Activated T-cell treated with anti-CD3 and anti-CD28 coated beads for 24 hours (primary cell): ENCODE measurements at regions not wholly inside any gene's neighbourhood (a gene's known extent, or its start where the extent isn't known, plus 50 kb on each side); places are given as distances from the start of the nearest gene placed in this dataset.

Experiments used
- DNase-seq: peaks from one replicate; pipeline ENCODE4 v3.0.0-alpha.2; 2020; ENCODE audit warnings: low read depth

DNA sequence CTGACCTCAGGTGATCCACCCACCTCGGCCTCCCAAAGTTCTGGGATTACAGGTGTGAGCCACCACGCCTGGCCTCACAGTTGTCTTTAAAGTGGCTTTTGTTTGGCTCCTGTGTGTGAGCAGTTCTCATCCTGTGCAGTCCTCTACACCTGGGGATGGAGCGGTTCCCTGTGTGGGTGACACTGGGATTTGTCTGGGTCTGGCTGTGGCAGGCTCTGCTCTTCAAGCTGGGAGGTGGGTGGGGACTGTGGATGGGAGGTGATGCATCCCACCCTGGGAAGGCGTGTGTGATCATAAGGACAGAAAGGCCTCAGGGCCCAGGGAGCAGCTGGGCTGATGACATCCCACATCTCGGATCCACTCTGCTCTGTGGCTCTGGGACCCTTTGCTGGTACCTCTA, 1266.8 kb downstream of the BRD1 start:
- DNase-seq: no peak

DNA sequence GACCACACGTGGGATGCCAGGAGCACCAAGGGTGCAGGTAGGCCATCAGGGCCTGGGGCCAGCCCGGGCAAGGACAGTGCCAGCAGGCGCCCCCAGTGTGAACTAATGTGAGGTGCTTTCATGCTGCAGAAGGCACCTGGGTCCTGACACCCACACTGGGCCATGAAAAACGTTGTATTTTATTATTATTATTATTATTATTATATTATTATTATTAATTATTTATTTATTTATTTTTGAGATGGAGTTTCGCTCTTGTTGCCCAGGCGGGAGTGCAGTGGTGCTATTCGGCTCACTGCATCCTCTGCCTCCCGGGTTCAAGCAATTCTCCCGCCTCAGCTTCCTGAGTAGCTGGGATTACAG, 1267.3 kb downstream of the BRD1 start:
- no peak for DNase-seq

DNA sequence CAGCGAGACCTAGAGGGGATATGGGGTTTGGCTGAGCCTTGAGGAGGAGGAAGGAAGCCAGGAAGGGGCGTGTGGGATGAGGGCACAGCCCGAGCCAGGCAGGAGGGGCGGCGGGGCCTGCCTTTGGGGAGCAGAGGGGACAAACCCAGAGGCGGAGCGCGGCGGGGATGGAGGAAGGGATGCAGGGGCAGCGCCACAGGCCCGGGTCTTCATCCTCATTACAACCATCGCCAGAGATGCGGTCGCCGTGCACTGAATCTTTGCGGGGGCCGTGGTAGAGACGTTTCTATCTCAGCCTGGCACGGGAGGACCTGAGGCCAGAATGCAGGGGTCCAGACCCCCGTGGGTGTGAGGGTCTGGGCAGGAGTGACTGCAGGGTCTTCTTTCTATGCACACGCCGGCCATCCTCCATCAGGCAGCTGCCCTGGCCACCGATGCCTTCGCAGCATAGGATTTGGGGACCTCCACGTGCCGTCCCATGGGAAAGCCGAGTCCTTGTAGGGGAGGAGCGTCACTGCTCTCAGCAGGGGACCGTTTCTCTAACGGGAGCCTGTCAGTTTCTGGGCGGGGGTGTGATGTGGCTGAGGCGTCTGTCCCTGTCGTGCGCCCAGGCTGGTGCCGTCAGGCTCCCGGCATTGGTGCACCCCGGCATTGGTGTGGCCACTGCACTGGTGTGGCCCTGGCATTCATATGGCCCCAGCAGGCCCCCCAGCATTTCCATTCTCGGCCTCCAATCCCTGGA, 1267.9 kb downstream of the BRD1 start:
- DNase-seq: no peak

DNA sequence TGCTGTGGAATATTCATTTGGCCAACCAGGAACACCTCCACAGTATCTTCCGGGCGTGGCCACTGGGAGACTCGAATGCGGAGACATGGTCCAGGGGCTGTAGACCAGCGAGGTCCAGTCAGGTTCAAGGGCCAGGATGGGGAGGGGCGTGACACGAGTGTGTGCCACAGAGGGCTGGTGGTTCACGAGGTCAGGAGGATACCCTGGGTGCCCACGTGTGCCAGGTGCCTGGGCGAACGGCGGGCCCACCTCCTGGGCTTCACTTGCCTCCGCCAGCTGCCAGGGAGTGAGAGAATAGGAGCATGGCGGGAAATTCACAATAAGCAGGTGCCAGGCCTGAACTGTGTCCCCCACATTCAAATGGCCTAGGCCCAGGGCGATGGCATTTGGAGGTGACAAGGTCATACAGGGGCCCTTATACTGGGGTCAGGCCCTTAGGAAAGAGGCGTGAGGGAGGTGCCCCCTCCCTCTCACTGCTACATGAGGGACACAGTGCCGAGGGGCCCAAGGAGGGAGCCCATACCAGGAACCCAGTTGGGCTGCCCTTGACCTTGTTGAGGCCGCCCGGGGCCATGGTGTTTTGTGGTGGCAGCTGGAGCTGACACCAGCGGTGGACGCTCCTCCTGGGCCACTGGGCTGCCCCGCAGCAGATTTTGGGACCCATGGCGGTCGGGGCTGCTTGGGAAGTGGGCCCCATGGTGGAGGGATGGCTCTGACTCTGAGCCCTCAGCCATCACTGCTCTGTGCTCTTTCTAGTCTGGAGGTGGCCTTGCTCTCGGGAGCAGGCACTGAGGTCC, 1268.9 kb downstream of the BRD1 start:
- DNase-seq: no peak

DNA sequence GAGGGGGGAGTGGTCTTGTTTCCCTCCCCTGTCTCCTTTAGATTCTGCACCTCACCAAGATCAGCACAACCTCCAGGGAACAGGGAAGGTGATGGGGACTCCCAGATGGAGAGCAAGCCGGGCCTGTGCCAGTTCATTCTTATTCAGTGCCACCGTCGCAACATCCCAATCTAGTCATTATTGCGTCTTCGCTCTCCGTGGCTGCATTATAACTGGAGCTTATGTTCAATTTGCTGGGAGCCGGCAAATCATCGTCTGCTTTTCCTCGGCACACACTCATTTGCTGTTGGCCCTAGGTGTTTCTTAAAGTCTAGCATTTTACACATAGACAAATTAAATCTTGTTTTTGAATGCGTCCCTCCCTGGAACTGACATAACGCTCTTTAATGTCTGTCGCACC, 1269.7 kb downstream of the BRD1 start:
- no peak for DNase-seq

DNA sequence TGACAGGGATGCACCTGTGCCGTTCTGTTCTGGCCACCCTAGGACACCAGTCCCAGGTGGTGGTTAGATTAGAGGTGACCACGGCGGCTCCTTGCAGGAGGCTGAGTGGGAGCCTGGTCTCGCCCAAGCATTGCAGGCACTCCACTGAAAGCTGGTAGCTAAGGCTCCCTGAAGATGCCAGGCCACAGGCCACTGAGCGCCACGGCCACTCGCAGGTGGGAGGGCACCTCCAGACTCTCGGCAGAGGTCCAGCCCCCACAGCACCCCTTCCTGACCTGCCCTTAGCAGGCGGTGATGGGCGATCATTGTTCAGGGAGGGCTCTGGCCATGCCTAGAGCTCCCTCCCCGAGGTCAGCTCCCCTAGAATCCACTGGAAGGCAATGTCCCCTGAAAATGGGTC, 1270.2 kb downstream of the BRD1 start:
- no peak for DNase-seq

DNA sequence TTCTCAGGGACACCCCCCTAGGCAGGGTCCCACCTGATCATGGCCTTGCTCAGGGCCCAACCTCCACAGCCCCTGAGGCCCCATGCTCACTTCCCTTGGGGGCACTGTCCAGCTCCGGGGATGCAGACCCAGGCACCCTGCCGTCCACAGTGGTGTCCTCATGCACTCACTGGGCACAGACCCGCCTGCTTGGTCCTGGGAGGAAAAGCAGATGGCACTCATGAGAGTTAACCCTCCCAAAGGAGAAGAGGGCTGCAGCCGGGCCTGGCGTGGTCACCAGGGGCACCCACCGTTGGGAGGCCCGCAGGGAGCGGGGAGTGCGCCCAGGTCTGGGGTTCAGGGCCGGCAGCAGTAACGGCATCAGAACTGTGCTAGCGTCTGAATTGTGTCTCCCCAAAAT, 1270.9 kb downstream of the BRD1 start:
- no peak for DNase-seq

DNA sequence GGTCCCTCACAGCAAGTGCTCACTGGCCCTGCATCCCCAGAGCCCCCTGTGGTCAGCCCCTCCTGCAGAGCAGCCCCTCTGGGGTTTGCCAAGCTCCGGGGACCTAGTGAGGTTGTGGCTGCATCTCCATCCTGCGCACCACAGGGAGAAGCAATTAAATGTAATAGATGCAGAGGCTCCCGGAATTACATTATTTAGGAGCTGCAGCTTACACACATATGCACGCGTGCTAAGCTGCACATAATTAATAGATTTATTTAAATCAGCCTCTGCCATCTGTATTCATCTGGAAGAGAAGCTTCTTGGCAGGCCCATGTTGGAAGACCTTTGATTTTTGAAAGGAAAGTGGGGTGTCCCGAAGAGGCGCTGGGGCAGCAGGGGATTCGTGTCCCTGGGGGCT, 1271.5 kb downstream of the BRD1 start:
- DNase-seq: no peak

DNA sequence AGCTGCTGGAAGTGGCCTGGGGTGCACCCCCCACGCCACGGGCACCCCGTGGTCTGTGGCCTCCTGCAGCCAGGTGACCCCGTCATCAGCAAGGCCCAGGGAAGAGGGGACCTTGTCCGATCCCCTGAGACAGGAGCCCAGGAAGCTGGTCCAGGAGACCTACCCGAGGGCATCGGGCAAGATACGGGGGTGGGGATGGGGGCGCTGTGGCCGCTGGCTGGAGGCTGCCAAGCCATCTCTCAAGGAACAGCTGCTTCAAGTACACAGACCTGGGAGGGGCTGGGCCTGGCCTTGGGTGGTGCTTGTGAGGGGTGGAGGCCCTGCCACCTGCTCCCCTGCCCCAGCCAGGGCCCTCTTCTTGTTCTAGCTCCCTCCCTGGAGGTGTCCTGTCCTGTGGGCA, 1272.1 kb downstream of the BRD1 start:
- no peak for DNase-seq

DNA sequence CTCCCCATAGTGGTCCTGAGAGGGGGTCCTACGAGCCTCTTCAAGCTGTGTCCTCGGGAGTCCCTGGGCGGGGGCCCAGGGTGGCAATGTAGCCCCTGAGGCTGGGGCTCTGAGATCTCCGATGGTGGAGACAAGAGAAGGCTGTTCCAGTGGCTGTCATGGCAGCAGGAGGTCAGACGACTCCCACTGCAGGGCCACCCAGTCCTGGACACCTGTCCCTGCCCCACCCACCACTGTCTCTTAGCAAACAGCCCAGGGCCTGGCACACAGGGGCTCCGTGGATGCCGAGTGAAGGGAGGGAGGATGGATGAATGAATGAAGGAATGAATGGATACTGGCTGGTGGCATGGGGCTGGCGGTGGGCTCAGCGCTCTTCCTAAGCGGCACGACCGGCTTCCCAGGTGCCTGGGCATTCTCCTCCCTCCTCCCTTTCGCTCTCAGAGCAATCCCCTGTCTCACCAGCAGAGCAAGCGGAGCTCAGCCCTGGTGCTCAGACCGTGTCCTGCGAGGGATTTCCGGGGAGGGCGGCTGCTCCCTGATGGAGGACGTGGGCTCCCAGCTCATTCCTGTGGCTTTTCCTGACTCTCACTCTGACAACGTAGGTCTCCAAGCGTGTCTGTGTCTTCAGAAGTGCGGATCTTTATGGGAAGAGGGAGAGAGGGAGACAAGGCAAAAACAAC, 1272.6 kb downstream of the BRD1 start:
- DNase-seq: no peak

DNA sequence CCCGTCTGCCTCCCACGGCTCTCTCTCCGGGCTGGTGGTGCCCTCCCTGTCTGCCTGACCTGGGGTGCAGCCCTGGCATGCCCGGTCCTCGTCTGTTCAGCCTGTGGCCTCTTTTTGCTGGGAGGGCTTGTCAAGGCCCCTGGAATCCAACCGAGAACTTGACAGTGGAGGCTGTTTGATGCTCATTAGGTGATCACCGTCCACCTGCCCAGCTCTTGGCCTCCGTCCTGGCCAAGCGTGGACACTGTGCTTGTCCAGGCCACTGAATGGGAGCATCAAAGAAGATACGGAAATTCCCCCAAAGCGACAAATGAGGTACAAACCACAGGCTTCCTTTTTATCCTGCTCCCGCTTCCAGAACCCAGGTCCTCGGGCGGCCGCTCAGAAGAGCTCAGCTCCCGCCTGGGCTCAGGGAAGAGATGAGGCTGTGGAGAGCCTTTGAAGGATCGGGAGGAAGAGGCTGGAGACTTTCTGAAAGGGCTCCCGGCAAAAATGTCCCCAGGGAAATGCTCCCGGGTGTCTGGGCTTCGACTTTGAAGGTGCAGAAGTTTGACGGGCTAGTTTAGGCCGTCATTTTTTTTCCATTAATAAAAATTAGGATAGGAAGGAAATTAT, 1273.9 kb downstream of the BRD1 start:
- DNase-seq: no peak

DNA sequence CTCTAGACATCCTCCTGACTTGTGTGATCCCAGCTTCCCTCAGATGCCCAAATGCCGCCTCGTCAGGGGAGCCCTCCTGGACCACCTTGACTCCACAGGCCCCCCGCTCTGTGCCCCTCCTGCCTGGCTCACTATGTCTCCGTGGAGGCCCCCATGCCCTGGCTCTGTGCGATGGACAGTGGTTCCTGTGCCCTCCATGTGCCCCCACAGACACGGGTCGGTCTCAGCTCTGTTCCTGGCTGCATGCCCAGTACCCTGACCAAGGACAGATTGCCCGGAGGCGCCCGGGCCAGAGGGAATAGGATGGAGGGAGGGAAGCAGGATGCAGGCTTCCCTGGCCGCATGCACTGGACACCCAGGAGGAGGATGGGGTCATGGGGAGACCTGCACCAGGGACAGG, 1274.6 kb downstream of the BRD1 start:
- no peak for DNase-seq

DNA sequence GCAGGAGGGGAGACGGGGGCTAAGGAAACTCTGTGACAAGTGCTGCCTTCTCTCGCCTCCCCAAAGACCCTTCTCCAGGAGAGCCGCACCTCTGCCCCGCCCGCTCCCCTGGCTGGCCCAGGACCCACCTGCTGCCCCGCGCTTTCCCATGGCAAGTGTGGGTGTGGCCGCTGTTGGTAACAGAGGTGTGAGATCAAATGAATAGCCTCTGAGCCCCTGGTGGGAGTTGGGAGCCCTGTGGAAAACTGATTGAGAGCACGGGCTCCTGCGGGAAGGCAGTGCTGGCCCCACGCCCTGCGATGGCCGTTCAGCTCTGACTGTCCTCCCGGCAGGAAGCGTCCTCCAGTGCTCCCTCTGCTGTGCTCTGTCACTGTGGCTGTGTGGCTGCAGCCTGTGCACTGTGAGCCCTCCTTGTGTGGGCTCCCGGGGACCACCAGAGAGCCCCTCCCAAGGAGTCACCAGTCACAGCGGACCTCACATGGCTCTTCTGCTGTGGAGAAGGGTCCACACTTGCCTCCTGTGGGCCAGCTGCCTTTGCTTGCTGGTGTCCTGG, 1275.9 kb downstream of the BRD1 start:
- DNase-seq: no peak

DNA sequence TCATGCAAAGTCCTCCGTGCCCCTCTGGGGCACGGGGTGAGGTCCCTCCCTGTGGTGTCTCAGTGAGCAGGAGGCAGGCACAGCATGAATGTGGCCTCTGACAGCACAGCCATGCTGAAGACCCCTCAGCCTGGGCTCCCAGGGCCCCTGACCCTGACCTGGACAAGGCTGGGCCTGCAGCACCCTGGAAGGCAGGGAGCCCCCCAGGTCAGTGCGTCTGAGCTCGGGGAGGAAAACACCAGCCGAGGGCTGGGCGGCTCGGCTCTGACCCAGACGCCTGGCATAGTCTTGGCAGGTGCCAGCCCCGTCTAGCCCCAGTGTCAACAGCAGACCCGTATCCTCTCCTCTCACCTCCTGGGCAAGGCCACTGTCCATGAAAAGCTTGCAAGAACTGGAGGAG, 1276.6 kb downstream of the BRD1 start:
- DNase-seq: no peak

DNA sequence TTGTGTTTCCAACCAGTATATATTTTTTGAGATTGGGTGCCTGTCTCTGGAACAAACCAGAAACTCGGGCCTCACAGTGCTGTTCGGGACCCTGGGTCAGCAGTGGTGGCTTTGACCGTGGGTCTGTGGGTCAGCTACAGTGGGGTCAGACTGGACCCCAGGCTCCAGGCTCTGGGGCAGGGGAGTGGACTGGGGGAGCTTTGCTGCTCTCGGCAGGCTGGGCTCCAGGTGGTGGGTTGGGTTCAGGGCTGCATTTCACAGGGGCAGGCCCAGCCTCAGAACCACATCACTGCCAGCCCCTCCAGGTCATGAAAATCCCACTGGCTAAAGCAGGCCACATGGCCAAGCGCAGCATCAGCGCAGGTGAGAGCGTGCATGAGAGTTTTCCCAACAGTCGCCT, 1279.3 kb downstream of the BRD1 start:
- no peak for DNase-seq

DNA sequence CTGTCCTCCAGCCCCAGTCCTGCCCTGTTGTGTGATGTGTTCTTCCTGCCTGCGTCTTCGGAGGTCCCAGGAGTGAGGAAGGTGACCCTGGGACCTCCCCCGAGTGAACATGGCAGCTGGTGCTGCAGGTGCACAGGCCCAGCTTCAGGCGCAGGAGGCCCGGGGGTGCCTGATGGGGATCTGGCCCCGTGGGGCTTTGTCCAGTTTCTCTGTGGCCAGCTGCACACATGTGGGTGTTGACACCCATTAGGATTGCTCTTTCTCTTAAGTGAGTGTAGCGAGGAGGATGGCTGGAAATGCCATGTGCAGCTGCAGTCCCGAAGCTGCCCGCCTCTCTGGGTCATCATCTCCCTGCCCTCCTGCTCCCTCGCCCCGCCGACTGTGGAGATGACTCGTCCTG, 1279.7 kb downstream of the BRD1 start:
- no peak for DNase-seq

DNA sequence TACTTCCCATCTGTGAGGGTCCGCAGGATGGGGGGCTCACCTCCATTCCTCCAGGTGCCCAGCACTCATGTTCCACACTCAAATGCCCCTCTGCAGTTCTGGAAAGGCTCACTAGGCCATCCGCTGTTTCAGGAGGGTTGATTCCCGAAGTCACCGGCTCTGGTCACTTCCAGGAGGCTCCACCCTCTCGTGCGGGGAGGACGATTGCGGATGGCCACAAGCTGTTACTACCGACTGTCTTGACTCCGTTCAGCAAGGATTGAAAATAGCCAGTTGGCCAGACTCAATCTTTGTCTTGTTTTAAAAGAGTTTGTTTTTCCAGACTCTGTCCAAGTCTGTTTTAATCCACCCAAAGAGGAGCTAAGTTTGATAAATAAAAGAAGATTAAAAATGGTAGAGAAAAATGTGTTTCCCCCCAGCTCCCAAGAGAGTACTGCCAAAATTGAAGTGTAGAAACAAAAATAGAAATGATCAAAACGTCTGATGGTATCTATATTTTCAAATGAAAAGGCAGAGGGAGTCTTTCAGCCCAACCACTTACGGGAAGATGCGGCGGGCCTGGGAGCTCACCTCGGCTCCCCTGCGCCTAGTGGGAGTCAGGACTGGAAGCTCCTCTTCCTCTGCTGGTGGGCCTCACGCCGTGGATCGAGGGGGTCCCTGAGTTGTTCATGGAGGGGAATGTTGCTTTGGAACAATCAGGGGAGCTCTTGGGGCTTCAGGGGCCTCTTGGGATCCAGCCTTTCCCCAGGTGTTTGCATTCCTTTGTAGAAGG, 1280.8 kb downstream of the BRD1 start:
- DNase-seq: no peak

DNA sequence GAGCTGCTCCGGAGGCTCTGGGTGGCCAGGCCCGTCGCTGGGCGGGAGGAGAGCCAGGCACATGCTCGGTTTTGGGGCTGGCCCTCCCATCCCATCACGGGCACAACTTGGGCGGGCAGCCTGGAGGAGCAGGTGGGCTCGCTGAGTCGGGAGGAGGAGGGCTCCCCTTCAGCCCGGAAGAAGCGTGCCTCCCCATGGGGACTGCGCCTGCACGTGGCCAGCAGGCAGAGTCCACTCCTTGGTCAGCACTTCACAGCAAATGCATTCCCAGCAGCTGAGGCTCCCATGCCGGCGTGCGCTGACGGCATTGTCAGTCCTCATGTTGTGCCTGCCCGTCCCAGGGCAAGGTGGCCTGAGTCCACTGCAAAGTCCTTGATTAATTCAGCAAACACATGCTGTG, 1281.7 kb downstream of the BRD1 start:
- no peak for DNase-seq

DNA sequence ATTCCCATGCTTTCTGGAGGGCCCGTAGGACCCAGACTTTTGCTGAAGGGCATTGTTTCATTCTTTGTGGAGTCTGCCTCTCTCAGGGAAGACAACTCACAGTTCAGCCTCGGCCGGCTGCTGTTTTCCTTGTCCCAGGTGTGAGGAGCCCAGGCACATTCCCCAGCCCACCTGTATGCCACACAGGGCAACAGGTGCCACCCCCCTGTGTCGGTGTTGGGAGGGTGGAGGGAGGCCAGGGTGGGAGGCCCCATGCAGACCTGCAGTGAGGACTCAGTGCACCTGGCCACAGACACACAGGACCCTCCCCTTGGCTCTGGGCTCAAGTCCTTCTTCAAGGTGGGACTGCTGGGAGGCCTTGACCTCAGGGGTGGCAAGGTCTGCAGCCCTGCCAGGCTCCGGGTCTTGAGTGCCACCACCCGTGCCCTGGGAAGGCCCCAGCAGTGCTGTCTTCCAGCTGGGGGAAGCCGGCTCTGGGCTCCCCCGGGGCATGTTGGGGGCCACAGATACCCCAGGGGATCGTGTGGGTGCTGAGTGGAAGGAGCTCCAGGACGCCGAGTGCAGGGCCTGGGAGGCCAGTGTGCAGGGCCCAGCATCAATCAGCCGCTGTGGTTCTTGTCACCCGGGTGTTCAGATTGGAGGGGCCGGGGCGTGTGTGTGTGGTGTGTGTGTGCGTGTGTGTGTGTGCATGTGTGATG, 1286.1 kb downstream of the BRD1 start:
- no peak for DNase-seq

DNA sequence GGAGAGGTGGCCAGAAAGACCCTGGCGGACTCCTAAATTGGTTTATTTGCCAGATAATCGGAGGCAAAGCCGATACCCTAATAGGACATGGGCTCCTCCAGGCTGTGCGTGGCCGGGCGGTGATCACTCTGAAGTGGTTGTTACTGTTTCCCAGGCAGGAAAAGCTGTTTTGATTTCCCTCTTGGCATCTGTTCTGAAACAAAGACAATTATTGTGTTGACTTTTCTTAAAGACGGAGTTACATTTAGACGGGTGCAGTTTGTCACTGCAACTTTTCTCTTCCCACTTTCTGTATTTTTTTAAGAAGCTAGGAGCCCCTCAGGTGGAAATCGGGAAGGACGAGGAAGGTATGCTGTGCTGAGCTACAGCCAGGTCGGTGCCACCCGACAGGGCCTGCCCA, 1288.4 kb downstream of the BRD1 start:
- DNase-seq: no peak

DNA sequence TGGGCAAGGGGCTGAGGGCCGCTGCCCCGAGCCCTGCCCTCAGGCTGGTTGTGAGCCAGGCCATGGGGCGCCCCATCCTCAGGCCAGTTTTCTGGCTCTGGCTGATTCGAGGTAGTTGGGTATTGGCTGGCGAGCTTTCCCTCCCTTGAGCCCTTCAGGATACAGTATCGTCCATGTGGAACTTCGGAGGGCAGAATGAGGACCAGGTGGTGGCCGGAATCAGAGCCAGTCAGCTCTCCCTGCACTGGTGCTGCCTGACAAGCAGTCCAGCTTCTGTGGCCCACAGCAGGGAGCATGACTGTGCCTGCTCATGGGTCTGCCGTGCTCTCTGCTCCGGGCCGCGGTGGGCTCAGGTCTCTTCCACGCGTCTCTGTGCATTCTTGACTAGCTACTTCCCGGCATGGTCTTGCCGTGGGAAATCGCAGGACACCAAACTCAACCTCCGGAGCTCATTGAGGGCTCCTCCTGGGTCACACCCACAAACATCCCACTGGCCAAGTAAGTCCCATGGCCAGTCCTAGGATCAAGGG, 1289.3 kb downstream of the BRD1 start:
- no peak for DNase-seq
